Vagina (tissue), 2 donors: ENCODE measurements at regions not wholly inside any gene's neighbourhood (a gene's known extent, or its start where the extent isn't known, plus 50 kb on each side); places are given as distances from the start of the nearest gene placed in this dataset.
"Not testable (repeated sequence)": the region's sequence is repeated elsewhere in the genome, so short reads cannot be mapped to it uniquely, and the experiment has no call there.

Source experiments
- DNase-seq, 2 donors: peaks; one replicate each; pipeline ENCODE4 v3.0.0-alpha.2; 2017; ENCODE audit errors: extremely low spot score in 2 of 2
- H3K27ac ChIP-seq: fragments of 200-600 bp; sonication (generic); one replicate; pipeline ENCODE4 v1.5.1; 2019
- H3K27me3 ChIP-seq: fragments of 200-600 bp; sonication (generic); one replicate; pipeline ENCODE4 v1.5.1; 2019
- H3K36me3 ChIP-seq, 2 donors: fragments of 200-600 bp; sonication (generic); one replicate each; pipeline ENCODE4 v1.5.1; 2017 to 2019
- H3K4me1 ChIP-seq: fragments of 200-600 bp; sonication (generic); one replicate; pipeline ENCODE4 v1.5.1; 2019
- H3K4me3 ChIP-seq, 2 donors: fragments of 200-600 bp; sonication (generic); 1 replicate in 1 of 2; 2 replicates in 1 of 2; pipeline ENCODE4 v1.5.1; 2016 to 2019
- H3K9me3 ChIP-seq: fragments of 200-600 bp; sonication (generic); one replicate; pipeline ENCODE4 v1.5.1; 2019
- POLR2A ChIP-seq, 2 donors: fragments of 450-650 bp; IDR thresholded peaks; one replicate each; pipeline ENCODE4 v1.6.1; 2017; ENCODE audit warnings: antibody characterized with exemption in 2 of 2, mild to moderate bottlenecking in 2 of 2, moderate library complexity in 2 of 2
- POLR2AphosphoS5 ChIP-seq, 2 donors: sonication (generic); formaldehyde crosslinking; IDR thresholded peaks; one replicate each; pipeline ENCODE4 v1.9.0; 2017; ENCODE audit warnings: antibody characterized with exemption in 2 of 2, mild to moderate bottlenecking in 2 of 2, low read depth in 1 of 2; ENCODE audit not compliant: insufficient read depth in 1 of 2
- intact Hi-C: fragments of 100-400 bp; cut with DNase I; formaldehyde crosslinking; loops from one replicate; pipeline ENCODE4 v1.15.1; 2023
- TF ChIP-seq, protein P1 (sequence below), 3 experiments: fragments of 450-650 bp in 2 of 3; fragments of 200-600 bp in 1 of 3; sonication (generic) in 1 of 3; IDR thresholded peaks; one replicate each; pipeline ENCODE4 v1.5.1; 2017 to 2019; ENCODE audit warnings: antibody characterized with exemption in 3 of 3, mild to moderate bottlenecking in 2 of 3, moderate library complexity in 2 of 3

DNA sequence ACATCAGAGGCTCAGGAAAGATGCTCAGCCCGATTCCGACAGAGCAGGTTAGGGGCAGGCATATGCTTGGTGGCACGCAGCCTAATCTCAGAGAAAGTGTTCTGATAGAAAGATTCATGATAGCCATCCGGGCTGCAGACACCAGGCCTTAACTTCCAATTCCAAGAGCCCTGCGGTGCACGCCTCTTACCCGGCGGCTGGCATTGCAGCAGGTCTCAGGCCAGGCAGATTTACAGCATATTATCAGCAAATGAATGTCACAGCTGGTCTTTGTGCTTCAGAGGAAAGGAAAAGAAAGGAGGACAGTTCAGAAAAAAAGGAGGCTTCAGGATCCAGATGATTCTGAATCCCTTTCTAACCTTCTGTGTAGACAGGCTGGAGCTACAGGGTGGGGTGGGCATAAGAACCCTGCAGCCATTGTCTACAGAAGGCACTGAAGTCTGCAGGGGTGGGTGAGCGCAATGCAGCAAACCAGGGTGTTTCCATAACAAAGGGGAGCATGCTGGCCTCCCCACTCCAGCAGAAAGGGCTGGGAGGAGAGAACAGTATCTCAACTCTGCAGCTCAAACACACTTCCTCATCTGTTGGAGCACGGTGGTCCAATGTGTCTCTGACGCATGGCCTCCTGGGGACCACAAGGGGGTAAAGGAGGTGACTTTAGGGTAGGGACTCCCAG is 277.4 kb upstream of the XYLT1 start:
- no peak for DNase-seq
- H3K27ac ChIP-seq: no peak overlapping the region
- no peaks in the 10 kb centered on the region for H3K9me3 ChIP-seq
- H3K36me3 ChIP-seq: no peaks in the 10 kb centered on the region
- TF ChIP-seq POLR2A (IDR thresholded peaks at IDR 0.05): no peak
- TF ChIP-seq, protein P1, sequence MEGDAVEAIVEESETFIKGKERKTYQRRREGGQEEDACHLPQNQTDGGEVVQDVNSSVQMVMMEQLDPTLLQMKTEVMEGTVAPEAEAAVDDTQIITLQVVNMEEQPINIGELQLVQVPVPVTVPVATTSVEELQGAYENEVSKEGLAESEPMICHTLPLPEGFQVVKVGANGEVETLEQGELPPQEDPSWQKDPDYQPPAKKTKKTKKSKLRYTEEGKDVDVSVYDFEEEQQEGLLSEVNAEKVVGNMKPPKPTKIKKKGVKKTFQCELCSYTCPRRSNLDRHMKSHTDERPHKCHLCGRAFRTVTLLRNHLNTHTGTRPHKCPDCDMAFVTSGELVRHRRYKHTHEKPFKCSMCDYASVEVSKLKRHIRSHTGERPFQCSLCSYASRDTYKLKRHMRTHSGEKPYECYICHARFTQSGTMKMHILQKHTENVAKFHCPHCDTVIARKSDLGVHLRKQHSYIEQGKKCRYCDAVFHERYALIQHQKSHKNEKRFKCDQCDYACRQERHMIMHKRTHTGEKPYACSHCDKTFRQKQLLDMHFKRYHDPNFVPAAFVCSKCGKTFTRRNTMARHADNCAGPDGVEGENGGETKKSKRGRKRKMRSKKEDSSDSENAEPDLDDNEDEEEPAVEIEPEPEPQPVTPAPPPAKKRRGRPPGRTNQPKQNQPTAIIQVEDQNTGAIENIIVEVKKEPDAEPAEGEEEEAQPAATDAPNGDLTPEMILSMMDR (IDR thresholded peaks at IDR 0.05): no peak
- TF ChIP-seq POLR2AphosphoS5 (IDR thresholded peaks at IDR 0.05; ENCODE audit: insufficient read depth in 1 of 2, low read depth in 1 of 2): no peak
- intact Hi-C loops: no loop called here
- H3K4me3 ChIP-seq: no peak overlapping the region
- H3K4me1 ChIP-seq: no peaks in the 10 kb centered on the region
- no peaks in the 10 kb centered on the region for H3K27me3 ChIP-seq

DNA sequence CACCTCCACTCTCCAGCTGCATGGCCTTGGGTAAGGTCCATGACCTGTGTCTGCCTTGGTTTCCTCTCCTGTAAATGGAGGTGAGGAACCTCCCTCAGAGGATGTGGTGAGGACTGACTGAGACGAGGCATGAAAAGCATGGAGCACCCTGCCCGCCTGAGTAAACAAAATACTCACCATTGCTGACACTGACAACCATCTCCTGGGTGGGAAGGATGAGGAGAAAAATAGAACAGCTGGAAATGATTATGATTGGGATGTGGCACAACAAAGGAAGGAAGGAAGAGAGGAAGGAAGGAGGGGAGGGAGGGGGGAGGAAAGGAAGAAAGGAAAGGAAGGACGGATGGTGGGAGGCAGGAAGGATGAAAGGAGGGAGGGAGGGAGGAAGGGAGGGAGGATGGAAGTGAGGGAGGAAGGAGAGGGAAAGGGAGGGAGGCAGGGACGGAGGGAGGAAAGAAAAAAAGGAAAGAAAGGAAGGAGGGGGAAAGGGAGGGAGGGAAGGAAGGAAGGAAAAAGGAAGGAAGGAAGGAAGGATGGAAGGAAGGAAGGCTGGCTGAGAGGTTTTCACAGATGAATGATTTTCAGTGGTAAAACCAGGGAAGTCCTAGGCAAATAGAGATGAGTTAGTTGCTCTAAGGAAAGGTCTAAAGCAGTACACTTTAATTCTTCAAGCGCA is 276.5 kb upstream of the XYLT1 start:
- no peak for DNase-seq
- H3K4me3 ChIP-seq: no peak overlapping the region
- no peaks in the 10 kb centered on the region for H3K27me3 ChIP-seq
- intact Hi-C loops: no loop called here
- TF ChIP-seq POLR2AphosphoS5 (IDR thresholded peaks at IDR 0.05; ENCODE audit: insufficient read depth in 1 of 2, low read depth in 1 of 2) (no peak), POLR2A (IDR thresholded peaks at IDR 0.05) (no peak)
- TF ChIP-seq, protein P1 (IDR thresholded peaks at IDR 0.05): no peak
- H3K27ac ChIP-seq: no peak overlapping the region
- no peaks in the 10 kb centered on the region for H3K4me1 ChIP-seq
- no peaks in the 10 kb centered on the region for H3K36me3 ChIP-seq
- no peaks in the 10 kb centered on the region for H3K9me3 ChIP-seq

- TF ChIP-seq POLR2A (IDR thresholded peaks at IDR 0.05): no peak
- Histone ChIP-seq H3K27me3 (no peaks in the 10 kb centered on the region), H3K27ac (peak overlapping the region; percentile 40), H3K36me3 (no peaks in the 10 kb centered on the region), H3K4me1 (no peaks in the 10 kb centered on the region), H3K9me3 (no peaks in the 10 kb centered on the region), H3K4me3 (peak overlapping the region; percentile 17 to 34)
- intact Hi-C loops: no loop called here
- DNase-seq: no peak
These were observed 274.3 kb upstream of the XYLT1 start for GRCh38 chr16:17744921-17745572.

DNA sequence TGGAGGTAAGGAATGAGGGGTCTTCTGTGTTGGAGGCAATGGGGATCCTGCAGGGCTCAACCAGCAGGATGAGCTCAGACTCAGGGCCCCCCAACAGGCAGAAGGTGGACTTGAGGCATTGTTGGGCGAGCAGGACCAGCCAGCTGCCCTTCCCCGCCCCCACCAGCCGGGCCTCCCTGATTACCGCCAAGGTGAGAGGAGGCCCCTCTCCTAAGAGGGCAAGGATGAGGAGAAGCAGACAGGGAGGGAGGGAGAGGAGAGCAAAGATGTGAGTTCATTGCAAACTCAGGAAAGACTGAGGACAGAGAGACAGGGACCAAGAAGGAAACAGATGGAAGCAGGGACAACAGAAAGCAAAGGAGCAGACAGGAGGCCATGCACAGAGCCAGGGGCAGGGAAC is 272.8 kb upstream of the XYLT1 start:
- intact Hi-C loops: no loop called here
- H3K36me3 ChIP-seq: no peaks in the 10 kb centered on the region
- TF ChIP-seq, protein P1 (IDR thresholded peaks at IDR 0.05): no peak
- TF ChIP-seq POLR2AphosphoS5 (IDR thresholded peaks at IDR 0.05; ENCODE audit: insufficient read depth in 1 of 2, low read depth in 1 of 2) (no peak), POLR2A (IDR thresholded peaks at IDR 0.05) (no peak)
- H3K9me3 ChIP-seq: no peaks in the 10 kb centered on the region
- no peak overlapping the region for H3K4me3 ChIP-seq
- no peak overlapping the region for H3K27ac ChIP-seq
- DNase-seq: no peak
- H3K27me3 ChIP-seq: no peaks in the 10 kb centered on the region
- no peaks in the 10 kb centered on the region for H3K4me1 ChIP-seq

DNA sequence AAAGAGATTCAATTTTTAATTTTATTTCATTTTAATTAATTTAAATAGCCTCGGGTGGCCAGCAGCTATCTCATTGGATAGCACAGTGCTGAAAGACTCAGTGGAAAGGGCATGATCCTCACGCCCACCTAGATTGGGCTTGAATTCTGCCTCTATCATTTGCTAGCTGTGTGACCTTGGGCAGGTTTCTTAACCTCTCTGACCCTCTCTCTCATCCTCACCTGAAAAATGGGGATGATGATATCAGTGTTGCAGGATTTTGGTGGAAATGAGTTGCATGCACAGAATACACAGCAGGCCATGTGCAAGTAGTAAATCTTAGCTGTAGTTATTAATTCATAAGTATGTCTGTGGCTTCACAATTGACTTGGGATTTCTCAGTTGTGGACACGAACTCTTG is 272.4 kb upstream of the XYLT1 start:
- Histone ChIP-seq H3K9me3 (no peaks in the 10 kb centered on the region), H3K27me3 (no peaks in the 10 kb centered on the region), H3K4me3 (no peak overlapping the region), H3K27ac (no peak overlapping the region), H3K4me1 (no peaks in the 10 kb centered on the region), H3K36me3 (no peaks in the 10 kb centered on the region)
- no peak for DNase-seq
- no peak for TF ChIP-seq POLR2AphosphoS5 (IDR thresholded peaks at IDR 0.05; ENCODE audit: insufficient read depth in 1 of 2, low read depth in 1 of 2)
- TF ChIP-seq, protein P1 (IDR thresholded peaks at IDR 0.05): no peak
- TF ChIP-seq POLR2A (IDR thresholded peaks at IDR 0.05): no peak
- intact Hi-C loops: no loop called here

GRCh38 chr16:17735099-17735498 is 264.3 kb upstream of the XYLT1 start:
- H3K27me3 ChIP-seq, H3K36me3 ChIP-seq, H3K4me3 ChIP-seq, intact Hi-C loops, H3K4me1 ChIP-seq, H3K9me3 ChIP-seq, DNase-seq, H3K27ac ChIP-seq: not testable (repeated sequence)
